H9 (cell line): ENCODE measurements at regions not wholly inside any gene's neighbourhood (a gene's known extent, or its start where the extent isn't known, plus 50 kb on each side); places are given as distances from the start of the nearest gene placed in this dataset.

Experiments
- DNase-seq: peaks from one replicate; pipeline ENCODE4 v3.0.0-alpha.2; 2017
- H2AFZ ChIP-seq: one replicate; pipeline ENCODE4 v1.6.1; 2013; ENCODE audit warnings: mild to moderate bottlenecking, low read length, control low read depth, moderate library complexity
- H2AK5ac ChIP-seq: 2 replicates; pipeline ENCODE4 v1.6.1; 2013; ENCODE audit warnings: low read length, control low read depth, mixed read lengths; ENCODE audit not compliant: insufficient read length
- H2BK120ac ChIP-seq: one replicate; pipeline ENCODE4 v1.6.1; 2013; ENCODE audit warnings: low read depth, mild to moderate bottlenecking, low read length, control low read depth, inconsistent platforms; ENCODE audit not compliant: poor library complexity, severe bottlenecking
- H2BK12ac ChIP-seq: 2 replicates; pipeline ENCODE4 v1.6.1; 2013; ENCODE audit warnings: low read length, control low read depth, mixed read lengths, low read depth; ENCODE audit not compliant: insufficient read length
- H2BK15ac ChIP-seq: 2 replicates; pipeline ENCODE4 v1.6.1; 2013; ENCODE audit warnings: low read depth, low read length, control low read depth
- H2BK20ac ChIP-seq: one replicate; pipeline ENCODE4 v1.6.1; 2013; ENCODE audit warnings: low read depth, mild to moderate bottlenecking, low read length, control low read depth, inconsistent platforms; ENCODE audit not compliant: poor library complexity, severe bottlenecking
- H2BK5ac ChIP-seq: 2 replicates; pipeline ENCODE4 v1.6.1; 2013; ENCODE audit warnings: low read length, control low read depth, mixed read lengths; ENCODE audit not compliant: insufficient read length
- H3K14ac ChIP-seq: 2 replicates; pipeline ENCODE4 v1.6.1; 2013; ENCODE audit warnings: low read length, control low read depth; ENCODE audit not compliant: insufficient read depth
- H3K18ac ChIP-seq: 2 replicates; pipeline ENCODE4 v1.6.1; 2013; ENCODE audit warnings: low read depth, mild to moderate bottlenecking, mixed read lengths, low read length, control low read depth; ENCODE audit not compliant: insufficient read length
- H3K23ac ChIP-seq: 2 replicates; pipeline ENCODE4 v1.6.1; 2013; ENCODE audit warnings: low read length, control low read depth, mixed read lengths, low read depth; ENCODE audit not compliant: insufficient read length
- H3K23me2 ChIP-seq: 2 replicates; pipeline ENCODE4 v1.6.1; 2013; ENCODE audit warnings: low read depth, mild to moderate bottlenecking, mixed read lengths, low read length, control low read depth; ENCODE audit not compliant: insufficient read length, poor library complexity, severe bottlenecking
- H3K27ac ChIP-seq: 2 replicates; pipeline ENCODE4 v1.5.1; 2013; ENCODE audit warnings: low read length, control low read depth, mixed read lengths, low read depth; ENCODE audit not compliant: insufficient read length
- H3K27me3 ChIP-seq: 2 replicates; pipeline ENCODE4 v1.6.1; 2013; ENCODE audit warnings: low read length, control low read depth, inconsistent platforms; ENCODE audit not compliant: insufficient read depth
- H3K4ac ChIP-seq: 2 replicates; pipeline ENCODE4 v1.6.1; 2013; ENCODE audit warnings: low read depth, mild to moderate bottlenecking, control low read depth, inconsistent platforms, low read length, moderate library complexity
- H3K4me1 ChIP-seq: 2 replicates; pipeline ENCODE4 v1.6.1; 2013; ENCODE audit warnings: low read length, control low read depth, inconsistent platforms; ENCODE audit not compliant: insufficient read depth
- H3K4me2 ChIP-seq: 2 replicates; pipeline ENCODE4 v1.6.1; 2013; ENCODE audit warnings: low read length, control low read depth, mixed read lengths; ENCODE audit not compliant: insufficient read length, insufficient read depth
- H3K56ac ChIP-seq: 2 replicates; pipeline ENCODE4 v1.6.1; 2013; ENCODE audit warnings: low read depth, mild to moderate bottlenecking, mixed read lengths, low read length, control low read depth; ENCODE audit not compliant: insufficient read length
- H3K79me1 ChIP-seq: 2 replicates; pipeline ENCODE4 v1.6.1; 2013; ENCODE audit warnings: low read depth, mild to moderate bottlenecking, moderate library complexity, low read length, control low read depth, inconsistent platforms; ENCODE audit not compliant: insufficient read depth, poor library complexity, severe bottlenecking
- H3K79me2 ChIP-seq: 2 replicates; pipeline ENCODE4 v1.6.1; 2013; ENCODE audit warnings: low read length, control low read depth, inconsistent platforms; ENCODE audit not compliant: insufficient read depth
- H3K9ac ChIP-seq: 2 replicates; pipeline ENCODE4 v1.6.1; 2013; ENCODE audit warnings: low read length, control low read depth, mixed read lengths; ENCODE audit not compliant: insufficient read length; ENCODE audit errors: extremely low read depth
- H3K9me3 ChIP-seq: one replicate; pipeline ENCODE4 v1.6.1; 2013; ENCODE audit warnings: low read depth, low read length, inconsistent platforms; ENCODE audit not compliant: control insufficient read depth
- H3T11ph ChIP-seq: one replicate; pipeline ENCODE4 v1.6.1; 2013; ENCODE audit warnings: mild to moderate bottlenecking, low read length, control low read depth, inconsistent platforms
- H4K20me1 ChIP-seq: one replicate; pipeline ENCODE4 v1.6.1; 2013; ENCODE audit not compliant: control insufficient read depth, insufficient read length, insufficient read depth
- H4K5ac ChIP-seq: 2 replicates; pipeline ENCODE4 v1.6.1; 2013; ENCODE audit warnings: low read depth, mild to moderate bottlenecking, mixed read lengths, low read length, control low read depth; ENCODE audit not compliant: insufficient read length
- H4K8ac ChIP-seq: replicated peaks from 2 replicates; pipeline ENCODE4 v1.6.1; 2013; ENCODE audit warnings: low read length, control low read depth, mixed read lengths, low read depth; ENCODE audit not compliant: insufficient read length
- H4K91ac ChIP-seq: 2 replicates; pipeline ENCODE4 v1.6.1; 2013; ENCODE audit warnings: low read depth, mild to moderate bottlenecking, moderate library complexity, mixed read lengths, low read length, control low read depth; ENCODE audit not compliant: insufficient read length
- H3K27ac Mint-ChIP-seq, 3 experiments: 2 replicates in 2 of 3; 3 replicates in 1 of 3; pipeline ENCODE4 v1.8.0; 2020 to 2021; ENCODE audit warnings: mixed read lengths in 3 of 3, mild to moderate bottlenecking in 1 of 3, moderate library complexity in 1 of 3
- H3K27me3 Mint-ChIP-seq: 2 replicates; pipeline ENCODE4 v1.8.0; 2021; ENCODE audit warnings: low read depth, mild to moderate bottlenecking, moderate library complexity, mixed read lengths
- H3K36me3 Mint-ChIP-seq, 3 experiments: 2 replicates in 2 of 3; 3 replicates in 1 of 3; pipeline ENCODE4 v1.8.0; 2020 to 2021; ENCODE audit warnings: low read depth in 3 of 3, mixed read lengths in 3 of 3; ENCODE audit not compliant: insufficient read depth in 1 of 3
- H3K4me1 Mint-ChIP-seq, 2 experiments: 2 replicates each; pipeline ENCODE4 v1.8.0; 2020; ENCODE audit warnings: mixed read lengths in 2 of 2
- H3K4me3 Mint-ChIP-seq, 2 experiments: 2 replicates in 1 of 2; 3 replicates in 1 of 2; pipeline ENCODE4 v1.8.0; 2020 to 2021; ENCODE audit warnings: mild to moderate bottlenecking in 2 of 2, mixed read lengths in 2 of 2, moderate library complexity in 1 of 2
- H3K9me3 Mint-ChIP-seq, 2 experiments: 2 replicates in 1 of 2; 3 replicates in 1 of 2; pipeline ENCODE4 v1.8.0; 2020; ENCODE audit warnings: mild to moderate bottlenecking in 2 of 2, mixed read lengths in 2 of 2, moderate library complexity in 1 of 2
- CTCF ChIP-seq: fragments of 200-600 bp; sonication (generic); conservative IDR thresholded peaks from 3 replicates; pipeline ENCODE4 v1.8.0; 2021; ENCODE audit warnings: antibody characterized with exemption, mild to moderate bottlenecking
- WGBS: extraction: QIAGEN DNeasy Blood & Tissue Kit; methylation state at CpG from one replicate; pipeline ENCODE4 v1.1.7; 2013; ENCODE audit warnings: missing lambda C conversion rate, low lambda C conversion rate, mixed read lengths; ENCODE audit not compliant: insufficient read length; ENCODE audit errors: extremely low coverage; 5-methylcytosine and 5-hydroxymethylcytosine counted together

- no peak overlapping the region for H3T11ph ChIP-seq
- WGBS = no CpG with 5 or more reads among the region's 5 CpGs
- H2AFZ ChIP-seq = no peak overlapping the region
- H3K27ac Mint-ChIP-seq = peak overlapping the region in 1 of 3 experiments; percentile 47; a peak in 2 of 7 replicates
- no peak overlapping the region for H4K8ac ChIP-seq
- no peak overlapping the region for H2AK5ac ChIP-seq
- no peaks in the 10 kb centered on the region for H4K20me1 ChIP-seq
- H3K79me1 ChIP-seq = no peaks in the 10 kb centered on the region
- no peak overlapping the region for H3K4me3 Mint-ChIP-seq
- no peaks in the 10 kb centered on the region for H3K36me3 Mint-ChIP-seq
- peaks cover 0 to 6% of the 10 kb centered on the region in 2 experiments; a peak in 2 of 4 replicates for H3K4me1 Mint-ChIP-seq
- H3K18ac ChIP-seq = no peak overlapping the region
- H3K9me3 Mint-ChIP-seq = no peaks in the 10 kb centered on the region
- H2BK12ac ChIP-seq = no peak overlapping the region
- no peaks in the 10 kb centered on the region for H3K79me2 ChIP-seq
- H3K23me2 ChIP-seq = no peaks in the 10 kb centered on the region
- no peaks in the 10 kb centered on the region for H3K4me1 ChIP-seq
- H3K4me2 ChIP-seq = no peak overlapping the region
- no peak overlapping the region for H2BK15ac ChIP-seq
- H3K27ac ChIP-seq = no peak overlapping the region
- no peak overlapping the region for H2BK5ac ChIP-seq
- no peak overlapping the region for H3K23ac ChIP-seq
- H4K91ac ChIP-seq = no peak overlapping the region
- H3K9me3 ChIP-seq = no peaks in the 10 kb centered on the region
- no peak overlapping the region for H4K5ac ChIP-seq
- no peak overlapping the region for H3K4ac ChIP-seq
- H3K27me3 Mint-ChIP-seq = no peaks in the 10 kb centered on the region; the same call in 1 of the 2 replicates
- no peaks in the 10 kb centered on the region for H3K27me3 ChIP-seq
- H3K9ac ChIP-seq = no peak overlapping the region
- no peak for TF ChIP-seq CTCF
- DNase-seq = no peak
- no peak overlapping the region for H3K14ac ChIP-seq
- H2BK20ac ChIP-seq = no peak overlapping the region
- no peak overlapping the region for H2BK120ac ChIP-seq
- no peak overlapping the region for H3K56ac ChIP-seq
Measured at GRCh38 chr17:43312011-43312410, 78.2 kb upstream of the RNU2-1 start.
